ENCODE measurements at regions not wholly inside any gene's neighbourhood (a gene's known extent, or its start where the extent isn't known, plus 50 kb on each side); places are given as distances from the start of the nearest gene placed in this dataset.

GRCh38 chr2:163800951-163801381 lies 65.2 kb upstream of the FIGN start:
- intact Hi-C loops (cut with micrococcal nuclease), result no loop called here
- FAIRE-seq, result no peak

More at GRCh38 chr2:163800951-163801381, 65.2 kb upstream of the FIGN start:
- Histone ChIP-seq H3K27ac (ENCODE audit: insufficient read depth, low read depth, low read length) (no peak overlapping the region), H3K9ac (replicated peaks; ENCODE audit: extremely low read depth, insufficient read depth, low read length) (no peak overlapping the region), H3K9me3 (replicated peaks; ENCODE audit: control insufficient read depth, insufficient read depth, low read length) (no peaks in the 10 kb centered on the region), H3K36me3 (ENCODE audit: control insufficient read depth in 2 of 2, extremely low read depth in 1 of 2, insufficient read depth in 2 of 2, low read length in 2 of 2) (no peaks in the 10 kb centered on the region), H4K20me1 (replicated peaks; ENCODE audit: control insufficient read depth, extremely low read depth, insufficient read depth, low read length) (no peaks in the 10 kb centered on the region), H3K4me3 (replicated peaks in 1 of 3; ENCODE audit: insufficient read depth in 1 of 3, low read depth in 1 of 3, low read length in 3 of 3) (no peak overlapping the region), H3K79me2 (ENCODE audit: control insufficient read depth, insufficient read depth, low read length) (no peaks in the 10 kb centered on the region), H3K27me3 (ENCODE audit: control insufficient read depth in 2 of 2, insufficient read depth in 2 of 2, low read length in 2 of 2) (no peaks in the 10 kb centered on the region), H3K4me1 (ENCODE audit: control insufficient read depth, extremely low read depth, insufficient read depth, low read length) (no peaks in the 10 kb centered on the region), H3K9me1 (replicated peaks; ENCODE audit: control insufficient read depth, extremely low read depth, insufficient read depth, low read length) (no peaks in the 10 kb centered on the region), H3K4me2 (ENCODE audit: insufficient read depth, low read length) (no peak overlapping the region), H2AFZ (ENCODE audit: low read depth, low read length) (no peak overlapping the region)
- no peak for DNase-seq (ENCODE audit: low read depth, low spot score)
- CTCF ChIA-PET, result no interaction called here
- BruUV-seq (replicated peaks), result no TSS peak
- TF ChIP-seq FOS (IDR thresholded peaks at IDR 0.05; ENCODE audit: borderline replicate concordance, insufficient read depth, low read length) (no peak), POLR2A (IDR thresholded peaks at IDR 0.05; ENCODE audit: low read depth, low read length) (no peak), POLR2AphosphoS5 (IDR thresholded peaks at IDR 0.05; ENCODE audit: insufficient read depth, low read depth, low read length) (no peak), GATA2 (IDR thresholded peaks at IDR 0.05; ENCODE audit: insufficient read depth, insufficient read length, low read depth, low read length) (no peak), EZH2 (IDR thresholded peaks at IDR 0.05; ENCODE audit: borderline replicate concordance, low read depth, low read length, severe bottlenecking) (no peak), MAX (IDR thresholded peaks at IDR 0.05; ENCODE audit: insufficient read depth, insufficient read length) (no peak), JUN (IDR thresholded peaks at IDR 0.05; ENCODE audit: borderline replicate concordance, insufficient read depth, insufficient read length, low read depth) (no peak), MYC (IDR thresholded peaks at IDR 0.05; ENCODE audit: low read depth, low read length) (no peak)
- TF ChIP-seq, protein P1, sequence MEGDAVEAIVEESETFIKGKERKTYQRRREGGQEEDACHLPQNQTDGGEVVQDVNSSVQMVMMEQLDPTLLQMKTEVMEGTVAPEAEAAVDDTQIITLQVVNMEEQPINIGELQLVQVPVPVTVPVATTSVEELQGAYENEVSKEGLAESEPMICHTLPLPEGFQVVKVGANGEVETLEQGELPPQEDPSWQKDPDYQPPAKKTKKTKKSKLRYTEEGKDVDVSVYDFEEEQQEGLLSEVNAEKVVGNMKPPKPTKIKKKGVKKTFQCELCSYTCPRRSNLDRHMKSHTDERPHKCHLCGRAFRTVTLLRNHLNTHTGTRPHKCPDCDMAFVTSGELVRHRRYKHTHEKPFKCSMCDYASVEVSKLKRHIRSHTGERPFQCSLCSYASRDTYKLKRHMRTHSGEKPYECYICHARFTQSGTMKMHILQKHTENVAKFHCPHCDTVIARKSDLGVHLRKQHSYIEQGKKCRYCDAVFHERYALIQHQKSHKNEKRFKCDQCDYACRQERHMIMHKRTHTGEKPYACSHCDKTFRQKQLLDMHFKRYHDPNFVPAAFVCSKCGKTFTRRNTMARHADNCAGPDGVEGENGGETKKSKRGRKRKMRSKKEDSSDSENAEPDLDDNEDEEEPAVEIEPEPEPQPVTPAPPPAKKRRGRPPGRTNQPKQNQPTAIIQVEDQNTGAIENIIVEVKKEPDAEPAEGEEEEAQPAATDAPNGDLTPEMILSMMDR (IDR thresholded peaks at IDR 0.05; ENCODE audit: extremely low read depth in 1 of 2, insufficient read depth in 1 of 2, low read depth in 1 of 2, low read length in 2 of 2), result no peak
- dilution Hi-C loops (cut with MboI; ENCODE audit: extremely low pct_ligation_motif_present, low sequenced_read_pairs), result no loop called here
- POLR2A ChIA-PET, result interaction anchor here (0.6 kb wide), 2 partner anchors 15 to 120 kb away, joined by 4 to 5 read pairs; no protein-coding TSS in a partner anchor

Measured in endothelial cell of umbilical vein (primary cell).